H1 (cell line): ENCODE measurements at regions not wholly inside any gene's neighbourhood (a gene's known extent, or its start where the extent isn't known, plus 50 kb on each side); places are given as distances from the start of the nearest gene placed in this dataset. TPM values are rescaled to one million over a fixed set of nuclear protein-coding genes. Genes with fewer than 3 reads are reported as not detected.
"Not testable (repeated sequence)": the region's sequence is repeated elsewhere in the genome, so short reads cannot be mapped to it uniquely, and the experiment has no call there.

Source experiments
- CTCF ChIA-PET: fragments of 300-600 bp; sonication (Branson Sonifier 250); formaldehyde crosslinking; loops from one replicate; lab custom pipeline; 2021; ENCODE audit not compliant: partially characterized antibody; lab: Charles Lee
- POLR2A ChIA-PET: fragments of 300-600 bp; sonication (Branson Sonifier 250); formaldehyde crosslinking; loops from one replicate; lab custom pipeline; 2021; ENCODE audit warnings: inconsistent platforms; ENCODE audit not compliant: partially characterized antibody; lab: Charles Lee
- DNase-seq, 2 experiments: peaks; one replicate each; pipeline versions ENCODE4 v3.0.0 to v3.0.0-alpha.2; 2010 to 2022; ENCODE audit warnings: low spot score in 2 of 2, low read depth in 1 of 2, mixed read lengths in 1 of 2
- FAIRE-seq: peaks from 2 replicates; lab custom pipeline; 2011; peaks lifted over from hg19 to GRCh38; lab: Jason Lieb, UNC
- H2AFZ ChIP-seq: 2 replicates; pipeline ENCODE4 v1.8.1; 2012; ENCODE audit warnings: low read length, inconsistent platforms
- H2AK5ac ChIP-seq: 2 replicates; pipeline ENCODE4 v1.6.1; 2013; ENCODE audit warnings: low read depth, low read length
- H2BK120ac ChIP-seq: replicated peaks from 2 replicates; pipeline ENCODE3; 2013; ENCODE audit warnings: low read depth, low read length, inconsistent platforms
- H2BK12ac ChIP-seq: 2 replicates; pipeline ENCODE4 v1.6.1; 2013; ENCODE audit warnings: low read depth, low read length
- H2BK15ac ChIP-seq: 2 replicates; pipeline ENCODE4 v1.6.1; 2013; ENCODE audit warnings: low read length
- H2BK20ac ChIP-seq: 2 replicates; pipeline ENCODE4 v1.6.1; 2013; ENCODE audit warnings: low read length
- H2BK5ac ChIP-seq: 2 replicates; pipeline ENCODE4 v1.6.1; 2013; ENCODE audit warnings: low read depth, low read length
- H3K14ac ChIP-seq: 2 replicates; pipeline ENCODE4 v1.6.1; 2013; ENCODE audit warnings: inconsistent platforms; ENCODE audit not compliant: insufficient read length
- H3K18ac ChIP-seq: 2 replicates; pipeline ENCODE4 v1.6.1; 2013; ENCODE audit warnings: low read length; ENCODE audit errors: extremely low read depth
- H3K23ac ChIP-seq: 2 replicates; pipeline ENCODE4 v1.6.1; 2013; ENCODE audit warnings: inconsistent platforms; ENCODE audit not compliant: insufficient read length
- H3K23me2 ChIP-seq: 2 replicates; pipeline ENCODE4 v1.6.1; 2013; ENCODE audit warnings: low read depth, low read length
- H3K27ac ChIP-seq: 2 replicates; pipeline ENCODE4 v1.6.1; 2011; ENCODE audit warnings: low read depth, low read length, inconsistent platforms
- H3K27me3 ChIP-seq, 4 experiments: replicated peaks in 1 of 4; 1 replicate in 1 of 4; 2 replicates in 3 of 4; pipeline versions ENCODE4 v1.6.1 to v1.8.1; 2011 to 2013; ENCODE audit warnings: low read length in 3 of 4, mild to moderate bottlenecking in 3 of 4, inconsistent platforms in 2 of 4, mixed read lengths in 2 of 4, moderate library complexity in 1 of 4; ENCODE audit not compliant: control insufficient read depth in 3 of 4, insufficient read depth in 3 of 4; ENCODE audit errors: extremely low read depth in 1 of 4
- H3K36me3 ChIP-seq, 4 experiments: 2 replicates each; pipeline versions ENCODE4 v1.6.1 to v1.8.1; 2011 to 2013; ENCODE audit warnings: mild to moderate bottlenecking in 4 of 4, low read length in 3 of 4, moderate library complexity in 2 of 4, control low read depth in 1 of 4, inconsistent platforms in 1 of 4; ENCODE audit not compliant: insufficient read depth in 4 of 4, control insufficient read depth in 2 of 4
- H3K4ac ChIP-seq: replicated peaks from 2 replicates; pipeline ENCODE3; 2013; ENCODE audit warnings: low read length, low read depth, mixed read lengths, inconsistent platforms; ENCODE audit not compliant: insufficient read length
- H3K4me1 ChIP-seq, 4 experiments: replicated peaks in 1 of 4; 1 replicate in 1 of 4; 2 replicates in 3 of 4; pipeline versions ENCODE4 v1.6.1 to v1.8.1; 2011 to 2013; ENCODE audit warnings: low read length in 3 of 4, inconsistent platforms in 2 of 4, mixed read lengths in 1 of 4; ENCODE audit not compliant: insufficient read depth in 4 of 4, control insufficient read depth in 3 of 4
- H3K4me2 ChIP-seq, 2 experiments: 2 replicates each; pipeline versions ENCODE4 v1.6.1 to v1.8.1; 2011 to 2013; ENCODE audit warnings: low read depth in 2 of 2, low read length in 2 of 2, control low read depth in 1 of 2, inconsistent platforms in 1 of 2, mild to moderate bottlenecking in 1 of 2; ENCODE audit not compliant: insufficient read depth in 1 of 2
- H3K4me3 ChIP-seq, 4 experiments: fragments of 200-600, 300-600 bp in 1 of 4; sonication (generic), shearing (Covaris generic), sonication (Bioruptor Twin) in 1 of 4; 2 replicates each; pipeline versions ENCODE4 v1.5.1 to v1.8.1; 2011 to 2016; ENCODE audit warnings: low read length in 4 of 4, low read depth in 3 of 4, control low read depth in 2 of 4, inconsistent platforms in 2 of 4, mild to moderate bottlenecking in 2 of 4, mixed read lengths in 1 of 4, moderate library complexity in 1 of 4; ENCODE audit not compliant: insufficient read depth in 2 of 4; ENCODE audit errors: extremely low read depth in 1 of 4
- H3K56ac ChIP-seq: replicated peaks from 2 replicates; pipeline ENCODE3; 2013; ENCODE audit warnings: low read depth, mild to moderate bottlenecking, mixed read lengths, low read length, inconsistent platforms; ENCODE audit not compliant: insufficient read length
- H3K79me1 ChIP-seq: 2 replicates; pipeline ENCODE4 v1.6.1; 2013; ENCODE audit warnings: low read depth, low read length, control low read depth
- H3K79me2 ChIP-seq, 2 experiments: 2 replicates each; pipeline versions ENCODE4 v1.6.1 to v1.8.1; 2012 to 2013; ENCODE audit warnings: low read length in 2 of 2, mild to moderate bottlenecking in 2 of 2, inconsistent platforms in 1 of 2; ENCODE audit not compliant: insufficient read depth in 2 of 2, control insufficient read depth in 1 of 2
- H3K9ac ChIP-seq, 4 experiments: replicated peaks in 1 of 4; 1 replicate in 1 of 4; 2 replicates in 3 of 4; pipeline versions ENCODE4 v1.6.1 to v1.8.1; 2011 to 2013; ENCODE audit warnings: low read depth in 3 of 4, low read length in 3 of 4, control low read depth in 2 of 4, mild to moderate bottlenecking in 2 of 4, moderate library complexity in 2 of 4, inconsistent platforms in 1 of 4; ENCODE audit errors: extremely low read depth in 1 of 4
- H3K9me3 ChIP-seq, 2 experiments: 2 replicates each; pipeline versions ENCODE4 v1.6.1 to v1.8.1; 2012 to 2013; ENCODE audit warnings: mild to moderate bottlenecking in 2 of 2, moderate library complexity in 2 of 2, control low read depth in 1 of 2, inconsistent platforms in 1 of 2, low read depth in 1 of 2, low read length in 1 of 2, mixed read lengths in 1 of 2; ENCODE audit not compliant: insufficient read depth in 2 of 2
- H4K20me1 ChIP-seq, 2 experiments: replicated peaks in 1 of 2; 2 replicates each; pipeline versions ENCODE3 to v1.8.1; 2011 to 2013; ENCODE audit warnings: inconsistent platforms in 2 of 2, low read length in 2 of 2, mild to moderate bottlenecking in 1 of 2; ENCODE audit not compliant: insufficient read depth in 2 of 2, control insufficient read depth in 1 of 2
- H4K5ac ChIP-seq: 2 replicates; pipeline ENCODE4 v1.6.1; 2013; ENCODE audit warnings: low read length, low read depth, mixed read lengths, inconsistent platforms; ENCODE audit not compliant: insufficient read length
- H4K8ac ChIP-seq: 2 replicates; pipeline ENCODE4 v1.8.0; 2013; ENCODE audit warnings: mild to moderate bottlenecking, moderate library complexity, low read length, inconsistent platforms; ENCODE audit not compliant: insufficient read depth; ENCODE audit errors: extremely low read depth
- H4K91ac ChIP-seq: replicated peaks from 2 replicates; pipeline ENCODE3; 2013; ENCODE audit warnings: low read length, mixed read lengths, inconsistent platforms; ENCODE audit not compliant: insufficient read length
- WGBS, 2 experiments: shearing (Covaris generic) in 1 of 2; methylation state at CpG; one replicate each; pipeline versions ENCODE4 v1.1.6 to v1.1.7; 2013 to 2015; ENCODE audit warnings: low lambda C conversion rate in 2 of 2, mixed read lengths in 2 of 2, inconsistent platforms in 1 of 2, low coverage in 1 of 2, missing lambda C conversion rate in 1 of 2; ENCODE audit not compliant: insufficient replicate concordance in 2 of 2, insufficient coverage in 1 of 2, insufficient read length in 1 of 2; ENCODE audit errors: extremely low coverage in 1 of 2, missing lambda C conversion rate in 1 of 2; 5-methylcytosine and 5-hydroxymethylcytosine counted together
- small RNA-seq: library from polyadenylated mRNA; stranded (forward); fragments of <200 nt; extraction: miRNeasy Mini kit (QIAGEN cat#:217004); gene quantifications from one replicate; pipeline ENCODE3, GENCODE V24; 2013; ENCODE audit not compliant: insufficient read depth

- H4K20me1 ChIP-seq, FAIRE-seq, H3K79me2 ChIP-seq, H3K9me3 ChIP-seq, H2BK12ac ChIP-seq, H2AK5ac ChIP-seq, H3K27me3 ChIP-seq, H4K91ac ChIP-seq, H3K4ac ChIP-seq, H2AFZ ChIP-seq, H3K4me1 ChIP-seq, H3K27ac ChIP-seq, H3K23ac ChIP-seq, DNase-seq, POLR2A ChIA-PET, CTCF ChIA-PET, H2BK20ac ChIP-seq, H3K9ac ChIP-seq, H4K5ac ChIP-seq, H4K8ac ChIP-seq, H3K4me2 ChIP-seq, H3K18ac ChIP-seq, H3K79me1 ChIP-seq, H2BK5ac ChIP-seq, H3K56ac ChIP-seq, H2BK120ac ChIP-seq, H3K36me3 ChIP-seq, H3K4me3 ChIP-seq, H3K23me2 ChIP-seq, H3K14ac ChIP-seq, H2BK15ac ChIP-seq: not testable (repeated sequence)
- 87 to 100% methylated on average over 1 to 2 of the region's 2 CpGs for WGBS, 2 experiments
Observed at GRCh38 chr16:32805639-32806038, 129.7 kb upstream of the TP53TG3 start.

Small RNA genes in the stretch of these regions (small RNA-seq; reads per million reads assigned to genes)
- gene AC137761.2 (not detected), gene AC142086.2 (not detected)
